ENCODE measurements at regions not wholly inside any gene's neighbourhood (a gene's known extent, or its start where the extent isn't known, plus 50 kb on each side); places are given as distances from the start of the nearest gene placed in this dataset.
A peak's percentile ranks its signal among the peaks of the same experiment; 100 is the strongest.
"Not testable (repeated sequence)": the region's sequence is repeated elsewhere in the genome, so short reads cannot be mapped to it uniquely, and the experiment has no call there.

DNA sequence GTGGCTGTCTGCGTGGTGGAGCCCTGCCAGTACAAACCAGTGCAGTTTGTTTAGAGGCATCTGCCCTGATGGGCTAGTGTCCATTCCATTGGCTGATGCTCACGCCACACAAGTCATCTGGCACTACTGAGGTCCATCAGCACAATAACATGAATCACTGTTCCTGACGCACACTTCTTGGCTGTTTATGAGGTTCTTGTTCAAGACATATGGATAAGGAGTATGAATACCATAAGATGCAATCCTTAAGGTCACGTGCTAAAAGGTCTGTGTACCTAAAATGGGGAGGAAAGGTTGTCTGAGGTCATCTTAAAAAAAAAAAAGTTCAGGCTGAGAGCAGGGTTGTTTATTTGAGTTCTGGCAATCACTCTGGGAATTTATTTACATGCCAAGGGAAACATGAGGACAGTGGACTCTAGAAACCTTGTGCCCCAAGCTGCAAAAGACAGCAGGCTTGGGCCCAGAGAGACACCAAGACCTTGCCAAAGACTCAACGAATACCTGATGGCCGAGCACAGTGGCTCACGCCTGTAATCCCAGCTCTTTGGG lies 54.1 kb upstream of the SHLD1 start:
- DNase-seq: no peak

DNA sequence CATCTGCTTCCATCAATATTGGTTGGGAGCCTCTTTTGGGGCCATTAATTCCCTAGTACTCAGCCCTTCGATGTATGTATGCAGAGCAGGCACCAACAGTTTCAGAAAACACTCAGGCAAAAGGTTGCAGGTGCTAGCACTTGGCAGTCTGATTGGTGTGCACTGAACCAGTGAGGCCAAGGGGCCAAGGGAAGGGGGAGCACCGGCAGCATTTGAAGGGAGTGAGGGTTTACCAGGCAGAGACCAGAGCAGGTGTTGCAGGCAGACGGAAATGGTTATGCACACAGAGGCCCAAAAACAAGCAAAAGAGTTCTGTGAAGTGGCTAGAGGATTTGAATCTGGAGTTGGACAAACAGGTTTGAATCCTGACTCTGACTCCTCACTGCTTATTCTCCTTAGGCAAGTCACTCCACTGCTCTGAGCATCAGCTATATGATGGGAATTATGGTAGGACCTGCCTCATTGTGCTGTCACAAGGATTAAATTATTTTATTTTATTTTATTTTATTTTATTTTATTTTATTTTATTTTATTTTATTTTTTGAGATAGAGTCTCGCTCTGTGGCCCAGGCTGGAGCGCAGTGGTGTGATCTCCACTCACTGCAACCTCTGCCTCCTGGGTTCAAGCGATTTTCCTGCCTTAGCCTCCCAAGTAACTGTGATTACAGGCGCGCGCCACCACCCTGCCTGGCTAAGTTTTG lies 58.1 kb upstream of the SHLD1 start:
- DNase-seq: peak; percentile 81

- DNase-seq: no peak
These were observed 60.7 kb upstream of the SHLD1 start for GRCh38 chr20:5689463-5689862.

DNA sequence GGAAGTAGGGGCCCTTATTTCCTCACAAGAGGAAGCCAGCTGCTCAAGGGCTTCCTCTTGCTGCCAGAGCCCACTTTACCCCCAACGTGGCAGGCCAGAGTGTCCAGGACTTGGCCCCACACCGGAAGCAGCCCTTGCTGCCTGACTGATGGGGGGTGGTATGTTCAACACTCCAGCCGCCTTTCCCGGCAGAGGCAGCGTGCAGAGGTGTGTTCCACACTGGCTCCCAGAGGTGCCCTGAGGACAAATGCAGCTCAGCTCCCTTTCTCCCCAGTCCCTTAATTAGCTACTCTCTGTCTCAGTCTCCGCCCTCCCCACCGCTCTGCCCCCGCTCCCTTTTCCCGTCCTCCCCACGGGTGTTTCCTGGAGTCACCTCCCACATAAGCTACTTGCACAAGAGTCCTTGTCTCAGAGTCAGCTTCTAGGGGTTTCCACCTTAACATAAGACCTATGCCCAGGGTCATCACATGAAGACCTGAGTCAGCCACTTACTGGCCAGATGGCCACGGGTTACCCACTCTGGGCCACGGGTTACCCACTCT lies 61.7 kb upstream of the SHLD1 start:
- DNase-seq: peak; percentile 14

GRCh38 chr20:5687884-5688283 lies 62.3 kb upstream of the SHLD1 start:
- DNase-seq: no peak

GRCh38 chr20:5686384-5687105 lies 63.7 kb upstream of the SHLD1 start:
- DNase-seq: no peak

DNA sequence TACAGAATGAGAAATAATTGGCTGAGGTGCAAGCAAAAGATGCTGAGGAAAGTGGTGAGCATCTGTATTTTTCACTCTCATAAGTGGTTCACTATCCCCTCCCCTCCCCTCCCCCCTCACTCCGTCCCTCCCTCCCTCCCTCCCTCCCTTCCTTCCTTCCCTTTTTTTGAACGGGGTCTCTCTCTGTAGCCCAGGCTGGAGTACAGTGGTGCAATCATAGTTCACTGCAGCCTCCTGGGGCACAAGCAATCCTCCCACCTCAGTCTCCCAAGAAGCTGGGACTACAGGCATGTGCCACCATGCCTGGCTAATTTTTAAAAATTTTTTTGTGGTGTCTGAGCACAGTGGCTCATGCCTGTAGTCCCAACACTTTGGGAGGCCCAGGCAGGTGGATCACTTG lies 67.6 kb upstream of the SHLD1 start:
- DNase-seq: not testable (repeated sequence)

DNA sequence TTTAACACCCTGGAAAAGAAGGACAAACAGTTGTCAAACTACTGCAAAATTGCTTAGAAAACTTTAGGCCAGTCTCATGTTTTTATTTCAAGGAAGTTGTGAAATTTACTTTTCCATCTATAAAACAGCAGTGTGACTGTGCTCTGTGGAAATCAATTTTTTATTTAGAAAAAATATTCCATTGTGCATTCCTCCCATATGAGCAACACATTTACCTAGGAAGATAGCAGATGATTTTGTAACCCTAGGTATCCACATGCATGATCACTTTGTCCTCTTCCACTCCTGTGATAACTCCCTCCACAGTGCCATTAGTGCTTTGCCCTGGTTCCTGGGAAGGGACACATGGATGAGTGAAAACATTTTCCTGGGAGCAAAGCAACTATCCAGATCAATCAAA lies 69.4 kb upstream of the GPCPD1 start:
- DNase-seq: no peak

DNA sequence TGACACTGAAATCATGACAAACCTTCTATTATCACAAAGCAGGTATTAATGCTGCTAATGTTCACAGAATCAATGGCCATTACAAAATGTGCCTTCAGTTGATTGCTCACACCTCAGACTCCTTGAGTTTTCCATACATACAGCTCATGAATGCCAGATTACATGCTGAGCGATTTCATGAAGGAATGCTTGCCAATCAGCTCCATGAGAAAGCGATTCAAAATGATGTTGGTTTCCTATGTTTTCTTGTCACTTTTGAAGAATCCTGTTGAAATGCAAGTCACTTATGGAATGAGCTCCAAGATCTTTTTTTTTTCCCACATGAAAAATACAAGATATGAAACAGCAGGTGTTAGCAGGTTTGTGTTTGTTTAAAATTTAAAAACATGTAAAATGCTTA lies 68.0 kb upstream of the GPCPD1 start:
- no peak for DNase-seq

- DNase-seq: not testable (repeated sequence)
These were observed 67.1 kb upstream of the GPCPD1 start for GRCh38 chr20:5677944-5678343.

DNA sequence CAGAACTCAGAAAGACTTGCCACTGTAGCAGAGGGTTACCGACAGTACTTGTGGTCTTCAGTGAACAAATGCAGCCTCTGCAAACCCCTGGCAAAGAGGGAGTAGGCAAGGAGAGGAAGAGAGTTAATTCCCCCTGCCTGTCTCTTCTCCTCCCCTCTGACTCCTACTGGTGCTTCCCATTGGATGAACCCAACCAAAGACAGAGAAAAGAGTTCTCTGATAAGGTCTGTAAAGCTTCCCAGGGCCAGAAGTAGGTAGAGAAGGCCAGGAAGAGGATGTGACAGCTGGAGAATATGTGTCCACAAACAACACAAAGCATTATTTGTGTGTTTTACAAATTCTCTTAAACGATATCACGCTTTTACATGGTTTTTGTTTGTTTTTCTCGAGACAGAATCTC lies 66.6 kb upstream of the GPCPD1 start:
- DNase-seq: no peak

DNA sequence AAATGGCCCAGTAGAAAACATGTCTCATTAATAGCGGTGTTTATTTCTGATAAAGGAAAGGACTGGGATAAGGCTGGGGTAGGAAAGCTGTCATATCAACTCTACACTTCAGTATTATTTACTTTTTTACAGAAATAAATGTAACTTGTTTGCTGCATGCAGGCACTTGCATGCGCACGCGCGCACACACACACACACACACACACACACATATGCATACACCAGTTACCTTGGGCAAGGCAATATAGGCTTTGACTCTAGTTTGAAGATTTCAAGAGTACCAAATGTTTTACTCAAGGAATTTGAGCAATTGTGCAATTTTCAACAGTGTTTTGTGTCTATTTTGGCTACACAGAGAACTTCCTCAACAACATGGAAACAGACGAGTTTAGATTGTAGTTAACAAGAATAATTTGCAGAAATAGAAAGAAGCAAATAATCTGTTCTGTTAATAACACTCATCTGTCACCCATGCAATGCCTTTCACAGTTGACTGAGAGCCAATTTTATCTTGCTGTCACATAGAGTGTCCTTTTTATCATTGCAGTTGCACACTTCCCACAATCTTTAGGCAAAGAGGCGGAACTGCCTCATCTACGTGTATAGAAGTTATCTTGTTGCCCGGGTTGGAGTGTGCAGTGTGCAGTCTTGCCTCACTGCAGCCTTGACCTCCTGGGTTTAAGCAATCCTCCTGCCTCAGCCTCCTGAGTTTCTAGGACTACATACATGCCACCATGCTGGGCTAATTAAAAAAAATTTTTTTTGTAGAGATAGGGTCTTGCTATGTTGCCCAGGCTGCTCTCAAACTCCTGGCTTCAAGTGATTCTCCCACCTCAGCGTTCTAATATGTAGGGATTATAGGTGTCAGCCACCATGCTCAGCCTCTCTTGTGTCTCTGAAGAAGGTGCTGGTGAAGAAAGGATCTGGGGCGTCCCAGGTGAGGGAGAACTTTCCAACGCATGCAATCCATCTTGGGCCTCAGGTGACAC lies 64.6 kb upstream of the GPCPD1 start:
- no peak for DNase-seq

GRCh38 chr20:5674176-5674660 lies 63.4 kb upstream of the GPCPD1 start:
- DNase-seq: no peak

DNA sequence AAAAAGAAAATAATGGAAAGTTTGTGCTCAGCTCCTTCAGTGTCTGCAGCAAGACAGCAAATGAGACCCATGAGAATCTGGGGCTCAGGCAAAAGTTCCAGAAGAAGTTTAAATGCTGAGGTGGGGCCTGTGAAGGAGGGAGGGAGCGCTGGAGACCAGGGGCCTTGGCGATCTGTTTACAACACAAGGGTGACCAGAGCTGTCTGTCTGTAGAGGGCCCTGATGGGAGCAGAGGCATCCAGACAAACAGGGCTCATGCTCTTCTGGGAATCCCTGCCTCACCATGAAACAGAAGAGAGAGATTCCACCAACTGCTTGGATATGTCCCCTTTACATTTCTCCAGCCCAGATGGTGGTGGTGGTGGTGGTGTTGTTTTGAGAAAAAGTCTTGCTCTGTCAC lies 60.1 kb upstream of the GPCPD1 start:
- DNase-seq: no peak

DNA sequence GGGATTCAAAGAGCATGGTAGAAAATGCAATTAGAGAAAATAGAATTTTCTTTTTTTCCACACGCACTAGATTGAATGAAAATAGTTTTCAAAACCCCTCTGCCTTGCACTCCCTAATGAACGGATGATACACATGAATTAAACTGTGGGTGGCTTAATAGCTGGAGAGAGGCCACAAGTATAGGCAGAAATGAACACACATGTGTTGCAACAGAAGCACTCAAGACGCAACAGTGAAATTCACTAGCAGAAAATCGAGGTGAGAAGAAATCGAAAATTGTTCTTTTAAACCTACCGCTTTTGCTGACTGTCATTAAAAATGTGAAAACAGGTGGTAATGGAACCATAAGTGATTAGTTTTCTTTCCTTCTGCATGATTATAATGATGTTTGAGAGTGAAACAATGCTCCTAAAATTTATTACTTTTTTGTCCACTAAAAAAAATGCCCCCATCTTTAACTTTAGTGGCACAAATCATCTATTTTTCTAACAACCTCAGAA lies 59.3 kb upstream of the GPCPD1 start:
- no peak for DNase-seq

DNA sequence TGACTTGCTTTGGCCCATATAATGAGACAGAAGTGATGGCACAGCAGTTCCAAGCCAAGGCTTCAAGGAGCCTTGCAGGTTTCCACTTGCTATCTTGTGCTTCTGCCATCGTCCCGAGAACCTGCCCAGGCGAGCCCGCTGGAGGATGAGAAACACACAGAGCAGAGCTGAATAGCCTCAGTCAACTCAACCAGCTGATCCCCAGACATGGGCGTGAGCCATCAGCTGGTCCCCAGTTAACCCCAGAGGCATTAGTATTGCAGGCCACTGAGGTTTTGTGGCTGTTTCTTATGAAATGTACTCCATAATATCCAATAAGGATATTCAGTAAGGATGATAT lies 57.7 kb upstream of the GPCPD1 start:
- DNase-seq: no peak

DNA sequence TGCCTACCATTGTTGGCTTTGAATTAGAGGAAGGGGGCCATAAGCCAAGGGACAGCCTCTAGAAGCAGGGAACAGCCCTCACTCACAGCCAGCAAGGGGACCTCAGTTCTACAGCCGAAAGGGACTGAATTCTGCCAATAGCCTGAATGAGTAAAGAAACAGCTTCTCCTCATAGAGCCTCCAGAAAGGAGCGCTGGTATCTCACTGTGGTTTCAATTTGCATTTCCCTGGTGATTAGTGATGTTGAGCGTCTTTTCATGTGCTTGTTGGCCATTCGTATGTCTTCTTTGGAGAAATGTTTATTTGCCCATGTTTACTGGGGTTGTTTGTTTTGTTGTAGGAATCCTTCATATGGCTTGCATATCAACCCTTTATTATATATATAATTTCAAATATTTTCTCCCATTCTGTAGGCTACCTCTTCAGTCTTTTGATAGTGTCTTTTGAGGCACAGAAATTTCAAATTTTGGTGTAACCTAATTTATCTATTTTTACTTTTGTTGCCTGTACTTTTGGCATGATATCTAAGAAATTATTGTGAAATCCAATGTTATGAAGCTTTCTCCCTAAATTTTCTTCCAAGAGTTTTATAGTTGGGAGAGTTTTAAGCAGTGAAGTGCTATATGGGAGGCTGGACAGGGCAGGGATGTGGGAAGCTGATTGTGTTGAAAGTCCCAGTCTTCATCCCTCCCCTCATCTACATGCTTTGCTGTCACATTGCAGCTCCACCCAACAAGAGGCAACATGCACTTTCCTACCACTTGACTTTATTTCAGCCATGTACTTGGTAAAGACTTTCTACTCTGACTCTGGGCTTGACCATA lies 57.1 kb upstream of the GPCPD1 start:
- no peak for DNase-seq

DNA sequence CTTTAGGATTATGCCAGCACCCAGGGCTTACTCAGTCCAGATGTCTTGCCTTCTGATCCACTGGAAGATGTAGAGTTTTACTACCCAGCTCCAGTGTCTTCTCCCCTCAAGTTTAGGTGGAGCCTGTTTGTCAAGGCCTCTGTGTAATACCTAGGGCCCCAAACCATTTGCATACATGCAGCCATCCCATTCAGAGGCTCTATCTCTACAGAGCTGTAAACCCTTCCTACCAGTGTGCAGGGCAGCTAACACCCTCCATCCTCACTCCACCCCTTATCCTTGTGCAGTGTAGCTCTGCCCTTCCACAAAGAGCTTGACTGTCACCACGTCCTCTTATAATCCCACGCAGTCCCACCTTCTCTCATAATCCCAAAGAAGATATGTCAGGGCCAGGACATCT lies 54.6 kb upstream of the GPCPD1 start:
- DNase-seq: no peak

DNA sequence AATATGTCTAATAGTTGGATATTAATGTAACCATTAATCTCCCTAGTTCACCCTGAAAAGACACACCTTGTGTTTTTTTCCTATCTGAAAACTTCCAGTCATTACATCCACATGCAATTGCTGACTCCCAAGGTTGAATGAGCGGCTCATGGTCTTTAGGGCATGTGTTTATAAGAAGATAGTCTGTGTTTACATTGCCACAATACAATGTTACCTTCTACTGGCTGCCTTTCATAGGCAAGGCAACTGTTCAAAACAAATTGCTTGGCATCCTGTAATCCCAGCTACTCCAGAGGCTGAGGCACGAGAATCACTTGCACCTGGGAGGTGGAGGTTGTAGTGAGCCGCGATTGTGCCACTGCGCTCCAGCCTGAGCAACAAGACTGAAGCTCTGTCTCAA lies 52.6 kb upstream of the GPCPD1 start:
- no peak for DNase-seq

DNA sequence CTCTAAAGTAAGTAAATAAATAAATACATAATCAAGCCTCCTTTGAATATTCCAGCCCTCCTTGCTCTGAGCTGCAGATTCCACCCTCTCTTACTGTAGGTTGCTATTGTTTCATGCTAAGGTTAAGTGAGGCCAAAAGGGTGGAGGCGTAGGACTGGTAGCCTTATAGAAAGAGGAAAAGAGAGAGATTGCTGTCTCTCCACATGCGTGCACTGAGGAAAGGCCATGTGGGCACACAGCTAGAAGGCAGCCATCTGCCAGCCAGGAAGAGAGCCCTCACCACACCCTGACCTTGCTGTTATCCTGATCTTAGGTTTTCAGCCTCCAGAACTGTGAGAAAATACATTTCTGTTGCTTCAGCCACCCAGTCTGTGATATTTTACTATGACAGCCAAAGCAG lies 52.0 kb upstream of the GPCPD1 start:
- no peak for DNase-seq

DNA sequence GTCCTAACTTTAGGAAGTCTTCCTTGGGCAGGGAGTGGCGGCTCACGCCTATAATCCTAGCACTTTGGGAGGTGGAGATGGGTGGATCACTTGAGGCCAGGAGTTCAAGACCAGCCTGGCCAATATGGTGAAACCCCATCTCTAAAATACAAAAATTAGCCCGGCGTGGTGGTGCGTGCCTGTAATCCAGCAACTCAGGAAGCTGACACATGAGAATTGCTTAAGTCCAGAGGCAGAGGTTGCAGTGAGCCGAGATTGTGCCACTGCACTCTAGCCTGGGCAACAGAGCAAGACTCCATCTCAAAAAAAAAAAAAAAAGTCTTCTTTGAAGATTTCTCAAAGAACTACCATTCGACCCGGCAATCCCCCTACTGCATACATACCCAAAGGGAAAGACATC lies 50.0 kb upstream of the GPCPD1 start:
- not testable (repeated sequence) for DNase-seq

Data from NCI-H146 (cell line).